ENCODE measurements at regions not wholly inside any gene's neighbourhood (a gene's known extent, or its start where the extent isn't known, plus 50 kb on each side); places are given as distances from the start of the nearest gene placed in this dataset.
"Not testable (repeated sequence)": the region's sequence is repeated elsewhere in the genome, so short reads cannot be mapped to it uniquely, and the experiment has no call there.

DNA sequence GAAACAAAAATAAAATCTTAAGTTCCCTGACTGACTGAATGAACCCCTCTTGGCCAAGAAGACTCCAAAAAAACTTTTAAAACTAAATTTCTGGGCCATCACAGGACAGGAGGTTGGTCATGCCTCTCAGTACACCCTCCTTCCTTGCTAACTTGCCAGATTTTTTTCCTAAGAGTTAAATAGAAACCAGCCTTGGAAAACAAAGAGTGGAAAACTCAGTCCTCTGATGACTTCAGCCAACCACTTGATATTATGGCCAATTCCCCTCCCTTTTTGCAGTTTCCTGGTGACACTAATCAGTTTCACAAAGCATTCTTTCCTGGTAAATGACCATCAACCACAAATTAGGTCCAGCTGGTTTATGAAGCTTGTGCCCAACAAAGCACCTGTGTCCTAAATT is 134.8 kb downstream of the ZNF648 start:
- no peaks in the 10 kb centered on the region for H3K36me3 ChIP-seq (ENCODE audit: control insufficient read depth in 1 of 2, insufficient read depth in 2 of 2, low read depth in 1 of 2, low read length in 2 of 2)
- no peaks in the 10 kb centered on the region for H3K27me3 ChIP-seq (ENCODE audit: control insufficient read depth in 1 of 2, insufficient read depth in 1 of 2, low read length in 2 of 2)
- H2BK12ac ChIP-seq (ENCODE audit: low read length in 2 of 2), result no peak overlapping the region
- no peak overlapping the region for H3K4me3 ChIP-seq (ENCODE audit: insufficient read depth in 1 of 2, low read depth in 1 of 2, low read length in 2 of 2)
- H2BK5ac ChIP-seq (ENCODE audit: low read depth, low read length, poor library complexity, severe bottlenecking), result no peak overlapping the region
- no peak overlapping the region for H3K23ac ChIP-seq (ENCODE audit: low read length in 2 of 2)
- no peak overlapping the region for H3K4ac ChIP-seq (ENCODE audit: low read depth in 1 of 2, low read length in 2 of 2)
- no peak overlapping the region for H2BK120ac ChIP-seq (ENCODE audit: low read depth, low read length)
- no peak overlapping the region for H2AK5ac ChIP-seq (ENCODE audit: low read length, severe bottlenecking)
- no peak for DNase-seq
- no peaks in the 10 kb centered on the region for H3K4me1 ChIP-seq (ENCODE audit: control insufficient read depth, insufficient read depth, low read depth, low read length)
- H4K91ac ChIP-seq (ENCODE audit: low read length), result no peak overlapping the region
- no peak overlapping the region for H3K4me2 ChIP-seq (ENCODE audit: low read length, poor library complexity, severe bottlenecking)
- H4K8ac ChIP-seq (ENCODE audit: low read length), result no peak overlapping the region
- H3K27ac ChIP-seq (ENCODE audit: low read length, poor library complexity, severe bottlenecking), result no peak overlapping the region
- no peaks in the 10 kb centered on the region for H3K79me1 ChIP-seq (replicated peaks; ENCODE audit: low read length, poor library complexity, severe bottlenecking)
- H3K9ac ChIP-seq (ENCODE audit: low read length), result no peak overlapping the region
- no peak overlapping the region for H2BK15ac ChIP-seq (ENCODE audit: low read depth, poor library complexity, severe bottlenecking)
- H3K9me3 ChIP-seq (ENCODE audit: control insufficient read depth, low read length), result no peaks in the 10 kb centered on the region
- H3K14ac ChIP-seq (ENCODE audit: low read length in 2 of 2), result no peak overlapping the region
- no peak overlapping the region for H2AFZ ChIP-seq (ENCODE audit: low read depth, low read length)
- no peak overlapping the region for H3K18ac ChIP-seq (ENCODE audit: low read depth in 1 of 2, low read length in 2 of 2)

DNA sequence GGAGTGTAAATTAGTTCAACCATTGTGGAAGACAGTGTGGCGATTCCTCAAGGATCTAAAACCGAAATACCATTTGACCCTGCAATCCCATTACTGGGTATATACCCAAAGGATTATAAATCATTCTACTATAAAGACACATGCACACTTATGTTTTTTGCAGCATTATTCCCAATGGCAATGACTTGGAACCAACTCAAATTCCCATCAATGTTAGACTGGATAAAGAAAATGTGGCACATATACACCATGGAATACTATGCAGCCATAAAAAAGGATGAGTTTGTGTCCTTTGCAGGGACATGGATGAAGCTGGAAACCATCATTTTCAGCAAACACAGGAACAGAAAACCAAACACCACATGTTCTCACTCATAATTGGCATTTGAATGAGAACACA is 137.5 kb downstream of the ZNF648 start:
- WGBS, result 83% methylated on average over 2 of the region's 2 CpGs

DNA sequence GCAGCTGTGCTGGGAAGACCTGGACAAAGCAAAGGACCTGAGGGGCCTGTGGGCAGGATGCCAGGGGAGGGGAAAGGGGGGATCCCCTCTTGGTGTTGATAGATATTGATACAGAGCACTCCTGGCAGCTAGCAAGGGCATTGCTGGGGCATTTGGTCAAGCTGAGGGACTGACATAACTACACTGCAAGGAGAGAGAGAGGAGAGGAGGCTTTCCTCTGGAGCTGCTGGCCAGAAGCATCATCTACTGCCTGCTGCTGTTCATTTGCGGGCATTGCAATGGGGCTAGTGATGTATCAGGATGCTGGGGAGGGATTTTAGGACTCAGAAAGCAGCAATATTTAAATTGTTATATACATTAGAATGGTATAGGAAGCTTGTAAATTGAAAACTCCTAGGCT is 142.0 kb downstream of the ZNF648 start:
- H3K79me1 ChIP-seq (replicated peaks; ENCODE audit: low read length, poor library complexity, severe bottlenecking), result no peaks in the 10 kb centered on the region
- no peaks in the 10 kb centered on the region for H3K27me3 ChIP-seq (ENCODE audit: control insufficient read depth in 1 of 2, insufficient read depth in 1 of 2, low read length in 2 of 2)
- DNase-seq, result no peak
- no peak overlapping the region for H2BK5ac ChIP-seq (ENCODE audit: low read depth, low read length, poor library complexity, severe bottlenecking)
- H4K91ac ChIP-seq (ENCODE audit: low read length), result no peak overlapping the region
- no peak overlapping the region for H3K18ac ChIP-seq (ENCODE audit: low read depth in 1 of 2, low read length in 2 of 2)
- H3K14ac ChIP-seq (ENCODE audit: low read length in 2 of 2), result no peak overlapping the region
- 100% methylated on average over 1 of the region's 1 CpG for WGBS
- no peak overlapping the region for H2BK12ac ChIP-seq (ENCODE audit: low read length in 2 of 2)
- H2AK5ac ChIP-seq (ENCODE audit: low read length, severe bottlenecking), result no peak overlapping the region
- no peak overlapping the region for H3K27ac ChIP-seq (ENCODE audit: low read length, poor library complexity, severe bottlenecking)
- no peaks in the 10 kb centered on the region for H3K9me3 ChIP-seq (ENCODE audit: control insufficient read depth, low read length)
- H3K4me1 ChIP-seq (ENCODE audit: control insufficient read depth, insufficient read depth, low read depth, low read length), result no peaks in the 10 kb centered on the region
- H3K9ac ChIP-seq (ENCODE audit: low read length), result no peak overlapping the region
- H3K4ac ChIP-seq (ENCODE audit: low read depth in 1 of 2, low read length in 2 of 2), result no peak overlapping the region
- no peaks in the 10 kb centered on the region for H3K36me3 ChIP-seq (ENCODE audit: control insufficient read depth in 1 of 2, insufficient read depth in 2 of 2, low read depth in 1 of 2, low read length in 2 of 2)
- no peak overlapping the region for H2BK15ac ChIP-seq (ENCODE audit: low read depth, poor library complexity, severe bottlenecking)
- no peak overlapping the region for H2BK120ac ChIP-seq (ENCODE audit: low read depth, low read length)
- no peak overlapping the region for H3K4me3 ChIP-seq (ENCODE audit: insufficient read depth in 1 of 2, low read depth in 1 of 2, low read length in 2 of 2)
- H3K23ac ChIP-seq (ENCODE audit: low read length in 2 of 2), result no peak overlapping the region
- H3K4me2 ChIP-seq (ENCODE audit: low read length, poor library complexity, severe bottlenecking), result no peak overlapping the region
- H4K8ac ChIP-seq (ENCODE audit: low read length), result no peak overlapping the region
- H2AFZ ChIP-seq (ENCODE audit: low read depth, low read length), result no peak overlapping the region

More for the DNA sequence above, 137.5 kb downstream of the ZNF648 start:
- not testable (repeated sequence) for H2AFZ ChIP-seq (ENCODE audit: low read depth, low read length); H3K36me3 ChIP-seq (ENCODE audit: control insufficient read depth in 1 of 2, insufficient read depth in 2 of 2, low read depth in 1 of 2, low read length in 2 of 2); H4K8ac ChIP-seq (ENCODE audit: low read length); H3K79me1 ChIP-seq (replicated peaks; ENCODE audit: low read length, poor library complexity, severe bottlenecking); H2BK120ac ChIP-seq (ENCODE audit: low read depth, low read length); H3K27me3 ChIP-seq (ENCODE audit: control insufficient read depth in 1 of 2, insufficient read depth in 1 of 2, low read length in 2 of 2); H3K14ac ChIP-seq (ENCODE audit: low read length in 2 of 2); H3K4me3 ChIP-seq (ENCODE audit: insufficient read depth in 1 of 2, low read depth in 1 of 2, low read length in 2 of 2); H2BK15ac ChIP-seq (ENCODE audit: low read depth, poor library complexity, severe bottlenecking); DNase-seq; H3K4ac ChIP-seq (ENCODE audit: low read depth in 1 of 2, low read length in 2 of 2); H2BK5ac ChIP-seq (ENCODE audit: low read depth, low read length, poor library complexity, severe bottlenecking); H3K27ac ChIP-seq (ENCODE audit: low read length, poor library complexity, severe bottlenecking); H2AK5ac ChIP-seq (ENCODE audit: low read length, severe bottlenecking); H3K4me2 ChIP-seq (ENCODE audit: low read length, poor library complexity, severe bottlenecking); H3K9me3 ChIP-seq (ENCODE audit: control insufficient read depth, low read length); H2BK12ac ChIP-seq (ENCODE audit: low read length in 2 of 2); H3K4me1 ChIP-seq (ENCODE audit: control insufficient read depth, insufficient read depth, low read depth, low read length); H3K23ac ChIP-seq (ENCODE audit: low read length in 2 of 2); H3K18ac ChIP-seq (ENCODE audit: low read depth in 1 of 2, low read length in 2 of 2); H4K91ac ChIP-seq (ENCODE audit: low read length); H3K9ac ChIP-seq (ENCODE audit: low read length)

GRCh38 chr1:181918880-181919525 is 142.5 kb downstream of the ZNF648 start:
- Histone ChIP-seq H2BK5ac (ENCODE audit: low read depth, low read length, poor library complexity, severe bottlenecking) (no peak overlapping the region), H4K91ac (ENCODE audit: low read length) (no peak overlapping the region), H3K27ac (ENCODE audit: low read length, poor library complexity, severe bottlenecking) (no peak overlapping the region), H2AK5ac (ENCODE audit: low read length, severe bottlenecking) (no peak overlapping the region), H2BK12ac (ENCODE audit: low read length in 2 of 2) (no peak overlapping the region), H3K9ac (ENCODE audit: low read length) (no peak overlapping the region), H2BK120ac (ENCODE audit: low read depth, low read length) (no peak overlapping the region), H3K27me3 (ENCODE audit: control insufficient read depth in 1 of 2, insufficient read depth in 1 of 2, low read length in 2 of 2) (no peaks in the 10 kb centered on the region), H3K9me3 (ENCODE audit: control insufficient read depth, low read length) (no peaks in the 10 kb centered on the region), H2BK15ac (ENCODE audit: low read depth, poor library complexity, severe bottlenecking) (no peak overlapping the region), H3K79me1 (replicated peaks; ENCODE audit: low read length, poor library complexity, severe bottlenecking) (no peaks in the 10 kb centered on the region), H3K23ac (ENCODE audit: low read length in 2 of 2) (no peak overlapping the region), H3K4me2 (ENCODE audit: low read length, poor library complexity, severe bottlenecking) (no peak overlapping the region), H3K4me1 (ENCODE audit: control insufficient read depth, insufficient read depth, low read depth, low read length) (no peaks in the 10 kb centered on the region), H3K18ac (ENCODE audit: low read depth in 1 of 2, low read length in 2 of 2) (no peak overlapping the region), H4K8ac (ENCODE audit: low read length) (no peak overlapping the region), H3K4me3 (ENCODE audit: insufficient read depth in 1 of 2, low read depth in 1 of 2, low read length in 2 of 2) (no peak overlapping the region), H3K14ac (ENCODE audit: low read length in 2 of 2) (no peak overlapping the region), H3K4ac (ENCODE audit: low read depth in 1 of 2, low read length in 2 of 2) (no peak overlapping the region), H3K36me3 (ENCODE audit: control insufficient read depth in 1 of 2, insufficient read depth in 2 of 2, low read depth in 1 of 2, low read length in 2 of 2) (no peaks in the 10 kb centered on the region), H2AFZ (ENCODE audit: low read depth, low read length) (no peak overlapping the region)
- 61% methylated on average over 7 of the region's 7 CpGs for WGBS
- DNase-seq, result no peak
